ENCODE measurements at regions not wholly inside any gene's neighbourhood (a gene's known extent, or its start where the extent isn't known, plus 50 kb on each side); places are given as distances from the start of the nearest gene placed in this dataset.

DNA sequence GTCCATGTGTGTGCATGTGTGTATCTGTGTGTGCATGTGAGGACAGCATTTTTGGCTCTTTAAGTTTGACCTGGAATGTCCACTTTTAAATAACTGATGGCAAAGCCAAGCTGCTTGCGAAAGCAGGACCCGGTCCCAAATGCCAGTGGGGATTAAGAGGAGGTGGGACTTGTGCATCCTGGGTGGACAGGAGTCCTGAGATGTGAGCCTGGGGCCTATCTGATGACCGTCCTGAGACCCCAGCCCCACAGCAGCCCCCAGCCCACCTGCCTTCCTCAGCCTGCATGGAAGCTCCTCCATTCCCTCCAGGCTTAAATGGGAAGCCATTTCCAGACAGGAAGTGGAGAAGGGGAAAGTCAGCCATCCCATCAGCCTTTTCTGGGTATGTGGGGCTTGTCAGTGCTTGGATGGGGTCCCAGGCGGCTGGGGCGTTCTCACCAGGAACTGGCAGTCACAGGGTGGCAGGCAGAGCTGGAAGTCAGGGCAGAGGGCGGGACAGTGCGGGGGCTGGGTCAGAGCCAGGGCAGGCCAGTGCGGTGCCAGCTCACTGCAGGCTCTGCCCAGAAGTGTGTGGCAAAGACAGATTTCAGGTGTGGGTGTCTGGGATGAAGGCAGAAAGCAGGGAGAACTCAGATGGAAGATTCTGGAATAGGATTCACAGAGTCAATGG lies 117.8 kb downstream of the ACKR3 start:
- TF ChIP-seq, protein P1, sequence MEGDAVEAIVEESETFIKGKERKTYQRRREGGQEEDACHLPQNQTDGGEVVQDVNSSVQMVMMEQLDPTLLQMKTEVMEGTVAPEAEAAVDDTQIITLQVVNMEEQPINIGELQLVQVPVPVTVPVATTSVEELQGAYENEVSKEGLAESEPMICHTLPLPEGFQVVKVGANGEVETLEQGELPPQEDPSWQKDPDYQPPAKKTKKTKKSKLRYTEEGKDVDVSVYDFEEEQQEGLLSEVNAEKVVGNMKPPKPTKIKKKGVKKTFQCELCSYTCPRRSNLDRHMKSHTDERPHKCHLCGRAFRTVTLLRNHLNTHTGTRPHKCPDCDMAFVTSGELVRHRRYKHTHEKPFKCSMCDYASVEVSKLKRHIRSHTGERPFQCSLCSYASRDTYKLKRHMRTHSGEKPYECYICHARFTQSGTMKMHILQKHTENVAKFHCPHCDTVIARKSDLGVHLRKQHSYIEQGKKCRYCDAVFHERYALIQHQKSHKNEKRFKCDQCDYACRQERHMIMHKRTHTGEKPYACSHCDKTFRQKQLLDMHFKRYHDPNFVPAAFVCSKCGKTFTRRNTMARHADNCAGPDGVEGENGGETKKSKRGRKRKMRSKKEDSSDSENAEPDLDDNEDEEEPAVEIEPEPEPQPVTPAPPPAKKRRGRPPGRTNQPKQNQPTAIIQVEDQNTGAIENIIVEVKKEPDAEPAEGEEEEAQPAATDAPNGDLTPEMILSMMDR (conservative IDR thresholded peaks at IDR 0.05), result no peak
- no peak overlapping the region for H3K27ac ChIP-seq

DNA sequence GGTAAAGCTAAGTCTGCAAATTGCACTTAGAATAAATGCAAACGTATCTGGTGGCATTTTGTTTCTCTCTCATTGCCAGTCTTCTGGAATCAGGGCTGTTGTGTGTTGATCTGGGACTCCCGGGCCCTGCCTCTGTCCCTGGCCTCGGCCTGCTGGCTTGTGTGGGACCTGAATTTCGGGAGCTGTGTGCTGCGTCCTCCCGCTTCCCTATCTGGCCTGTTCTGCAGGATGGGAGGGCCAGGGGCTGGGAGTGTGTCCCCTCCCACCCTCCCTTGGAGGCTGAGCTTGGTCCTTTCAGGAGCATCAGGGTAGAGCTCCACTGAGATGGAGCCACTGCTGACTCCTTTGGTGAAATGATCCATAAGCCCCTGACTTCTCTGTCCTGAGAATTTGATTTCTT lies 118.5 kb downstream of the ACKR3 start:
- TF ChIP-seq, protein P1 (conservative IDR thresholded peaks at IDR 0.05), result no peak

DNA sequence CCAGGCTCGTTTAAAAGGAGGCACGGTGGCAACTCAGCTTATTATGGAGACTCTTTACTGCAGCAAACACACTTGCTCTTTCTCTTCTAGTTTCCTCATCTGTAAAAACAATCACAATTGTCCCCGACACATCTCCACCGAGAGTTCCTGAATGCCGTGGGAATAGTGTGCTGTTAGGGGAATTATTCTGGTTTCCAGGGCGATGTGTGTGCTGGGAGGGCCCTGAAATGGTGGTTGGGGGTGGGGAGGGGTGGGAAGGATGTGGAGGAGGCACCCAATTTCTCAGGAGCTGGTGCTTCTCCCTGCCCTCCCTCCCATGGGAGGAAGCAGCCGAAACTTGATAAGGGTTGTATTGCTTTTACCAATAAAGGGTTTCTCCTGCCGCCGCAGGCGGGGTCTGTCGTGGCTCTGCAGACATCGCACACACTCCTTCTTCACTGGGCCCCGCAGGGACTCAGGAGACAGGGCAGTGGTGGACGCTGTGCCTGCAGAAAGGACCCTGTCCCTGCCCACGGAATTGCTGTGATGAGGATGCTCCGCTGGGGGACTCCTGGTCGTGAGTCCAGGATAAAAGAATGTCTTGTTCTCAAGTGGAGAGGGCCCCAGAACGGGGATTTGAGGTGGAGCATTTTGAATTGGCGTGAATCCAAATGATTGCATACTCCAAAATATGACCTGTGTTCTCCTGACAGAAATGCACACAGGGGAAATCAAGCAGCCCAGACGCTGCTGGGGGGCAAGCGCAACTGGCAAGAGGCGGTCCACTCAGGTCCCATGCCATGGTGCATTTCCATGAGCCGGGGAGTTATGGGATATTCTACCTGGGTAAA lies 119.2 kb downstream of the ACKR3 start:
- no peak overlapping the region for H3K27ac ChIP-seq
- TF ChIP-seq, protein P1 (conservative IDR thresholded peaks at IDR 0.05), result no peak

More for the DNA sequence above, 118.5 kb downstream of the ACKR3 start:
- H3K27ac ChIP-seq, result no peak overlapping the region

DNA sequence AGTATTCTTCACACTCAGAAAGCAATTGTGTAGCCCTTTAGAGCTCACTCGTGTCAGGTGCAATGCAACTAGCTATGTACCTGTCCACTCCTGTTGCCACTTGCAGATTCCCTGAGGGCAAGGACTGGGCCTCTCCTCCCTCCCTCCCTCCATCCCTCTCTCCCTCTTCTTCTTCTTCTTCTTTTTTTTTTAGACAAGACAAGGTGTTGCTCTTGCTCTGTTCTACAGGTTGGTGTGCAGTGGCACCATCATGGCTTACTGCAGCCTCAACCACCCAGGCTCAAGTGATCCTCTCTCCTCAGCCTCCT lies 119.7 kb downstream of the ACKR3 start:
- TF ChIP-seq, protein P1 (conservative IDR thresholded peaks at IDR 0.05), result no peak
- H3K27ac ChIP-seq, result no peak overlapping the region

DNA sequence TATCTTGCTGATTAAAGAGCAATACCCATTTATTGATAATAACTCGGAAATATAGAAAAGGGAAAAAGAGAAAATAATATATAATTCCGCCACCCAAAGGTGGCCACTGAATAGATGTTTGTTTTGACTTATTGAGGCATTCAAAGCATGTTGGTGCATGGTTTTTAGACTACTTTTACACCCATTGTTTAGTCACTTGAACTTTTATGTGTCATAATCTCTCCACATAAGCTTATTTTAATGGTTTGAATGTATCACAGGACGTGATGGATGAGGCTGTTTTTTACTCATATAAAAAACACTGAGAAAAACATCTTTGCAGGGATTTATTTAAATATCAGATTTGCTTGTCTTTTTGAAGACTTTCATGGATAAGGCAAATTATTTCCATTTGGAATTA lies 120.4 kb downstream of the ACKR3 start:
- no peak overlapping the region for H3K27ac ChIP-seq
- TF ChIP-seq, protein P1 (conservative IDR thresholded peaks at IDR 0.05), result no peak

DNA sequence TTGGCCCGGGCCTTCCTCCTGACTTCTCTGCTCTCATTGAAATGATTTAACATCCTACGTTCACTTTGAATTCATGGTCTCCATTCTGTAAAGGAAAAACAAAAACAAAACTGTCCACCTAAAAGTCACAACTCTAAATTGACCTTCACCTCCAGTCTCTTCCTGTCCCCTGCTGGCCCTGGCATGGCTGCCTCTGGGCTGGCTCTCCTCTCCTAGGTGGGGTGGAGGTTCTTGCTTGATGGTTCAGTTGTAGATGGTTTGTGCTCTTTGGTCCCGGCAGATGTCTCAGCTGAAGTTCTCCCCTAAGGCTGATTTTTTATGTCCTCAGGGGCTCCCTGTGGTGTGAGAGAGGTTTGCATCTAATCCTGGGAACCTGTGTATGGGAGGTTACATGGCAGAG lies 121.1 kb downstream of the ACKR3 start:
- H3K27ac ChIP-seq, result no peak overlapping the region
- TF ChIP-seq, protein P1 (conservative IDR thresholded peaks at IDR 0.05), result no peak

DNA sequence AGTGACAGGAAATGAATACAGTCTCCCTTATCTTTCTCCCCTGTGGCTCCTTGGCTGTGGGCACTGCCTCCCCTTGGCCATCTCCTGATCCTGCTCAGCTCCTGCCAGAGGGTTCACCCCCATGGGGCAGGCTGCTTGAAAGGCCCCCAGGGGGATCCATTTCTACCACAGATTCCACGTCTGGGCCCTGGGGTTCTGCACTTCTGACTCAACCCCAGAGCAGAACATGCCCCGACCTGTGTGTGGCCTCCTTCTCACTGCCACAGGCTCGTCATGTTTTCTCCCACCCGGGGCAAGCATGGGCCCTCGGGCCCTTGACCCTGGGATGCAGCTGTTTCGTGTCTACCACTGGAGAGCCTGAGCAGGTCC lies 122.2 kb downstream of the ACKR3 start:
- TF ChIP-seq, protein P1 (conservative IDR thresholded peaks at IDR 0.05), result no peak
- H3K27ac ChIP-seq, result no peak overlapping the region

Measured in VCaP (cell line).